ENCODE measurements at regions not wholly inside any gene's neighbourhood (a gene's known extent, or its start where the extent isn't known, plus 50 kb on each side); places are given as distances from the start of the nearest gene placed in this dataset.
"Not testable (repeated sequence)": the region's sequence is repeated elsewhere in the genome, so short reads cannot be mapped to it uniquely, and the experiment has no call there.

- 90 to 97% methylated on average over 6 of the region's 6 CpGs for WGBS, 2 donors
- Histone ChIP-seq H3K4me1 (peaks cover 0 to 13% (median 0%) of the 10 kb centered on the region in 3 donors), H3K9me3 (no peaks in the 10 kb centered on the region), H3K36me3 (no peaks in the 10 kb centered on the region), H3K4me3 (no peak overlapping the region), H3K27ac (no peak overlapping the region), H3K27me3 (peaks cover 0 to 7% (median 0%) of the 10 kb centered on the region in 4 donors)
- TF ChIP-seq CTCF (IDR thresholded peaks at IDR 0.05) (no peak), POLR2A (IDR thresholded peaks at IDR 0.05) (no peak)
- no peak for DNase-seq
- intact Hi-C loops (cut with DNase I): no loop called here
Measured at GRCh38 chr3:194036842-194037241, 99.1 kb upstream of the HES1 start.

- DNase-seq; H3K4me3 ChIP-seq; H3K4me1 ChIP-seq; intact Hi-C loops (cut with DNase I); H3K36me3 ChIP-seq; H3K27me3 ChIP-seq; H3K27ac ChIP-seq; H3K9me3 ChIP-seq: not testable (repeated sequence)
- 81 to 100% methylated on average over 2 to 13 of the region's 13 CpGs for WGBS, 2 donors
Measured at GRCh38 chr3:194038346-194038745, 97.6 kb upstream of the HES1 start.

- TF ChIP-seq POLR2A (IDR thresholded peaks at IDR 0.05) (no peak), CTCF (IDR thresholded peaks at IDR 0.05) (no peak)
- Histone ChIP-seq H3K27me3 (no peaks in the 10 kb centered on the region), H3K9me3 (no peaks in the 10 kb centered on the region), H3K36me3 (no peaks in the 10 kb centered on the region), H3K4me3 (no peak overlapping the region), H3K27ac (no peak overlapping the region), H3K4me1 (no peaks in the 10 kb centered on the region)
- 86 to 100% methylated on average over 1 to 5 of the region's 5 CpGs for WGBS, 2 donors
- DNase-seq: no peak
- intact Hi-C loops (cut with DNase I): no loop called here
Measured at GRCh38 chr3:194038960-194039359, 97.0 kb upstream of the HES1 start.

- no peak for TF ChIP-seq CTCF (IDR thresholded peaks at IDR 0.05)
- no peak for TF ChIP-seq POLR2A (IDR thresholded peaks at IDR 0.05)
- 63 to 71% methylated on average over 12 to 15 of the region's 15 CpGs for WGBS, 2 donors
- Histone ChIP-seq H3K27me3 (no peaks in the 10 kb centered on the region), H3K27ac (no peak overlapping the region), H3K4me3 (no peak overlapping the region), H3K4me1 (no peaks in the 10 kb centered on the region), H3K9me3 (no peaks in the 10 kb centered on the region), H3K36me3 (no peaks in the 10 kb centered on the region)
- DNase-seq: no peak
- intact Hi-C loops (cut with DNase I): no loop called here
Measured at GRCh38 chr3:194040516-194041273, 95.3 kb upstream of the HES1 start.

- Histone ChIP-seq H3K36me3 (no peaks in the 10 kb centered on the region), H3K27me3 (no peaks in the 10 kb centered on the region), H3K4me1 (peaks cover 0 to 14% (median 3%) of the 10 kb centered on the region in 3 donors), H3K27ac (no peak overlapping the region), H3K9me3 (no peaks in the 10 kb centered on the region), H3K4me3 (no peak overlapping the region)
- no peak for DNase-seq
- intact Hi-C loops (cut with DNase I): no loop called here
- TF ChIP-seq POLR2A (IDR thresholded peaks at IDR 0.05): no peak
- TF ChIP-seq CTCF (IDR thresholded peaks at IDR 0.05): no peak
- WGBS, 2 donors: 85 to 87% methylated on average over 5 of the region's 5 CpGs
Measured at GRCh38 chr3:194042927-194043326, 93.0 kb upstream of the HES1 start.

- TF ChIP-seq POLR2A (IDR thresholded peaks at IDR 0.05) (no peak), CTCF (IDR thresholded peaks at IDR 0.05) (no peak)
- Histone ChIP-seq H3K4me1 (peaks cover 0 to 14% (median 3%) of the 10 kb centered on the region in 3 donors), H3K27ac (no peak overlapping the region), H3K9me3 (no peaks in the 10 kb centered on the region), H3K27me3 (no peaks in the 10 kb centered on the region), H3K4me3 (no peak overlapping the region), H3K36me3 (no peaks in the 10 kb centered on the region)
- intact Hi-C loops (cut with DNase I): no loop called here
- DNase-seq: no peak
- 86% methylated on average over 3 of the region's 3 CpGs for WGBS, 2 donors
Measured at GRCh38 chr3:194043516-194043915, 92.4 kb upstream of the HES1 start.

Data from esophagus squamous epithelium (tissue), 5 donors.